DMS114 treated with DMSO at 0.1 percent for 48 hours (cell line): ENCODE measurements at regions not wholly inside any gene's neighbourhood (a gene's known extent, or its start where the extent isn't known, plus 50 kb on each side); places are given as distances from the start of the nearest gene placed in this dataset.
"Not testable (repeated sequence)": the region's sequence is repeated elsewhere in the genome, so short reads cannot be mapped to it uniquely, and the experiment has no call there.

Experiments used
- DNase-seq: peaks from one replicate; lab custom pipeline; 2025; ENCODE audit not compliant: unreplicated experiment; lab: John Stamatoyannopoulos, UW

DNA sequence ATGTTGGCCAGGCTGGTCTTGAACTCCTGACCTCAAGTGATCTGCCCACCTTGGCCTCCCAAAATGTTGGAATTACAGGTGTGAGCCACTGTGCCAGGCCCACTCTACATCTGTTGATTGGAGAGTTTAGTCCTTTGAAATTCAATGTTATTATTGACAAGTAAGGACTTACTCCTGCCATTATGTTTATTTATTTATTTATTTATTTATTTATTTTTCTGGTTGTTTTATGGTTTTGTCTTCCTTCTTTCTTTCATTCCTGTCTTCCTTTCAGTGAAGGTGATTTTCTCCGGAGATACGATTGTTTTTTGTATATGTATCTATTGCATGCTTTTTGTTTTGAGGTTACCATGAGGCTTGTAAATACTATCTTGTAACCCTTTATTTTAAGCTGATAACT lies 602.6 kb downstream of the EPM2A start:
- DNase-seq, result no peak

DNA sequence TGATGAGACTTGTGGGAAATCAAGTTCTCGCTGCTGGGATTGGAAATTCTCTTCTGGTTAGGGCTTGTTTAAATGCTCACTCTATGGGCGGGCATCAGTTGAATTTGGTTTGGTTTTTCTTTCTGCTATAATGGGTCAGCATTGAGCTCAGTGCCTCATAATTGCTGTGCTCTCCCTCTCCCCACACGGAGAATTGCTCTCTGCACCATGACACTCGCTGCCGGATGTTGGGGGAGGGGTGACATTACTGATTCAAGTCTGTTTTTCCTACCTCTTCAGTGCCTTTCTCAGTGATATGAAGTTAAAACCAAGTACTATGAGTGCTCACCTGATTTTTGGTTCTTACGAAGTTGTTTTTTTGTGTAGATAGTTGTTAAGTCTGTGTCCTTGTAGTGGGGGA lies 599.6 kb downstream of the EPM2A start:
- no peak for DNase-seq

DNA sequence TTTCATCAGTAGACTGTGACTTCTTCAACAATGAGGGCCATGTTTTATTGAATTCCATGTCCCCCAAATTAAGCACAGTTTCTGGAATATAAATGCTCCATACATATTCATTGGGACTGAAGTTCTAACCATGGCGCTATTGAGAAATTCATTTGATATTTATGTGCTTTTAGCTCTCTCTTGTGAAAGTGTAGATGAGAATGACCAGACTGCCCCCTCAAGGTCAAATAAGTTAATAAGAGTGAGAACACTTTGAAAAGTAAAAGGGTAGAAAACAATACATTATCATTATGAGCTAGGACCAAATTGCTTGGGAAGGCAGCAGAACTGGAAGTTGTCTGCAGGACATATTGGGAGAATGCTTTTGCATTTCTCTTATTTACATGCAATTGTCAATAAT lies 597.9 kb downstream of the EPM2A start:
- DNase-seq, result no peak

DNA sequence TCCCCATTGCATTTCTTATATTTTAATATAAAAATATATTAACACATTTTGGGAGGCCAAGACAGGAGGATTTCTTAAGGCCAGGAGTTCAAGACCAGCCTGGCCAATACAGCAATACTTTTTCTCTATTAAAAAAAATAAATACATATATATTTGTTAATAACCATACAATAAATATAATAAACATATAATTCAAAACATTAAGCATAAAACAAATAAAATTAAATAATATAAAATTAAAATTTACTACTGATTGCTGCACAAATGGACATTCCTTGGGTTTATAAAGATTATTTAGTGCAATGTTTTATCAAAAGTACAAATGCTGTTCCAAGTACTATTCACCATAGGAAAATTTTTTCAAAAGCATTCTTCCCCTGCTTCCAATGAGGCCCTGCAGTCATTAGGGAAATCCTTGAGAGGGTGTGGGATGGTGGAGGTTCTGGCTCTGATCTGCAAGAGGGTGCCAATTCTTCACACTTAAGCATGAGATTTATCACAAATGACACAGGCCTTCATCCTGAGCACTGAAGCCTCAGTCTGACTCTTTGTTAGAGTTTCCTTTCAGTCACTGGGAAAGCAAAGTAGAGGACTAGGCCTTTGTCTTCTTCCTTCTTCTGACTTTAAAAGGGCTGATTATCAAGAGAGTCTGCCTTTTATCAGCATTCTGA lies 596.7 kb downstream of the EPM2A start:
- DNase-seq, result no peak

DNA sequence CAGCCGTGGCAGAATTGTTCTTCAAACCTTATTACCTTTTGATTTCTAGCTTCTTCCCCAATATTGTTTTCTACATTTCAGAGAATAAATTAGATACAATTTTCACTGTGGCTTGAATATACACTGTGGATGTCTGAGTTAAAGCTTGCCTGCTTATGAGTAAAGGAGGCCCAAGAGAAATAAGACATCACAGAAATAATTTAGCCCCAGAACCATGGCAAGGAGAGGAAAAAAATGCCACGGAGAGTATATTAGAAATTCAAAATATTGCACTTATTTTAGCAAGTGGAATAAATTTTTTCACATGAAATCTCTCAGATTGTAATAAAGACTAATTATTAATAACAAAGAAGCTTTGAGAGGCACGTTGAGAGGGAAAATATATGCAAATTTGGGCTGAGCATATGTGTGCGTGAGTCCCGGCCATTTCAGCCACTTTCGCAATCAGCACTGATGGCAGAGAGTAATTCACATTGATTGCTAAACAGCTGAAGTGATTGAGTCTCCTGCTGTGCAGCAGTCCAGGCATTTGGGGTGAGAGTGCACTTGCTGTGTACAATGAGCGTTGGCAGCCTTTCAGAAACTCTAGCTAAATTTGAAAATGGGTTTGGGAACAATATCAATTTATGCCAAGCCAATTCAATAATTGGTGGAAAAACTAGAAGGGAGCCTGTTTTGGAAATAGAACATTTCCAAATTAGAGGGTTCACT lies 596.0 kb downstream of the EPM2A start:
- no peak for DNase-seq

DNA sequence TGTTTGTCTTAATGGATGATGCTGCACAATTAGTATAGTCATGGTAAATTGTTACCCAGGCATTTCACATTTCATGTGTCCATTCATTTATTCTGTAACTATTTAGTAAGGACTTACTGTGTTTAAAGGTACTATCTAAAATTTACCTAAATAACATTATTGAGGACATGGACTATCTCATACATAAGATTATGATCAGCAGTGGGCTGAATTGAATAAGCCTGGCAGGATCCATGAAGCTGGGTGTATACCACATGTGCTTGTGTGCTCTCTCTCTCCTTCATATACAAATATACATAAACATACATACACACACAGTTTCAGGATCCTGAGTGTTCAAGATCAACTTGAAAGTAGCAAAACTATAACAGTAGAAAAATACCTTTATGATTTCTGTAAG lies 595.4 kb downstream of the EPM2A start:
- no peak for DNase-seq

DNA sequence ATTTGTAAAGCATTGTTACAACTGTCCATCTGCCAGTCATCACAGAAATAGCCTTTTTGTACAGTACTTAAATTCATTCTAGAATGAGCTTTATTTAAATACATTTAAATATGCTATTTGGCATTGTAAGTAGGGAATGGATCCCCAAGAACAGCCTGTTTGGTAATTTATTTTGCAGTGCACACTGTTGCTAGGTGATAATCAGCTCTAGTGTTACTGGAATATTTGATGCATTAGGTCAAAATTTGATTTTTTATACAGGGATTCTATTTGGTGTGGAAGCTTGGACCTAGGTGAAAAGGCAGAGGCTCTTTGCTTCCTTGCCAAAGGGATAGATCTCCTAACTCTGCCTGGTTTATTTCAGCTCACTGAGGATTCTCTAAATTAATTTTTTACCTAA lies 593.7 kb downstream of the EPM2A start:
- DNase-seq, result no peak

DNA sequence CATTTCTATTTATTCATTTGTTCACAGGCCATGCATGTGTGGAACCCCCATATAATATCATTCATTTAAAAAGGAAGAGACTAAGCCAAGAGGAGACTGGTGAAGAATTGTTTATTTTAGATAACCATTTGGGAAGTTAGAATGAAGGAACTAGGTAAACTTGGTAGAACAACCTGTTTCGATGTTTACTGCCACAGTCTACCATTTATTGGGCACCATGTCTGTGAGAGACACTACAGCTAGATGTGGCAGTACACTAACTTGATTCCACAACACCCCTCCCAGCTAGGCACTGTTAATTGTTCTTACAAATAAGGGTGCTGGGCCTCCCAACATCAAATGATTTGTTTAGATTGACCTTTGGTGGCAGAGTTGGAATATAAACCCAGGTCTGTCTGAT lies 592.4 kb downstream of the EPM2A start:
- DNase-seq, result no peak

DNA sequence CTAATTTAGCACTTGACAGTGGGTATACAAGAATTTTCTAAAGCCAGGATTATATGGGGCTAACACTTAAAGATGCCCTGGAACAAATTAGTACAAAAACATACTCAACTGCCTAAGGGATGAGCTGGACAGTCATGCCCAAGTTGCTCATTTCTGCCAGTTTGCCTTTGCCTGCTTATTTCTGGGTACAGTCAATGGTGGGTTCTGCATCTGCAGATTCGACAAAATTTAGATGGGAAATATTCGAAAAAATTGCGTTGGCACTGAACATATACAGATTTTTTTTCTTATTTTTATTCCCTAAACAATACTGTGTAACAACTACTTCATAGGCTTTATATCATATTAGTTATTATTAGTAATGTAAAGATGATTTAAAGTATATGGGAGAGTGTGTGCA lies 591.9 kb downstream of the EPM2A start:
- DNase-seq, result no peak

DNA sequence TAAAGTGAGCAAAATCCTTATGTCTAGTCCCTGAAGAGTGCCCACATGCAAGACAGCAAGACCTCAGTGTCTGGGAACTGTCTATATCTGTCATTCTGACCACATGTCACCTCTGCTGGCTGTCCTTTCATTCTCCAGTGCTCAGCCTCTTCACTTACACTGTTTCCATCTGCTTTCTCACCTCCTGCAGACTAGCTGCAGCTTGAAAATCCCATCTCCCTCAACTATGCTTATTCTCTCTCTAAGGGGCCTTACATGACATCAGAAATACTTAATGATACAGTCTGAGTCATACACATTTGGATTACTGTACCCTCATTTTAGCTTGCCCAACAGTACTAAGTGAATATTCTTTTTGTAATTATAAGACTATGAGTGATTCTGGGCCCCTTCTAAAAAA lies 587.8 kb downstream of the EPM2A start:
- no peak for DNase-seq

DNA sequence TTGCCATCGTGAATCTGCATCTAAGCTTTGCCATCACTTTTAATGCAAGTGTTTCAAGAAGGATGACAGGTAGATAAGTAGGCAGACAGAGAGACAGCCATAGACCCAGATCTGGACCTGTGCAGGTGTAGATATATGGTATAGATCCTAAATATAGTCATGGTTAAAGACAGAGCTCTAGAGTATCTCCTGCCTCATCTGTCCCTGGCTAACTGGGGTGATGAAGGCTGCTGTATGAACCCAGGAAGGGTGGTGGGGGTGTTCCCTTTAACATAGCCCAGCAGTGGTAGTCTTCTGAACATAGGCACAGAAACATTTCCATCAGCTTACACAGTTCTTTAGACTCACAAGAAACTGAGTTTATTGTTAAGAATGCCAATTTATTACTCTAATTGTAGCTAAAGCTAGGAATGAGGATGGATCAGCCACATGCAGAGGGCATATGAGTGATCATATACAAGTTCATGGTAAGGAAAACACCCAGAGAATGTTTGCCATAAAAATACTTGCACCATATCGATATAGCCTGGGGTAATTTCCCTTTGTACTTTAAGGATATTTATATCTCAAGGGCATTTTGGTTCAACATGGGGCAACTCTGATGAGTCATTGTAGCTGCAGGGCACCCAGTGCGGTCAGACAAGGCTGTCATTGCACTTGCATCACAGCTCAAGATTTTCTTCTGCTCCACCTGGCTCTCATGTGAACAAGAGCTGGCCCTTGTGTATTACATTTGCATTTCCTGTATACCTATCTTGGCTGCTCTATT lies 587.2 kb downstream of the EPM2A start:
- DNase-seq, result no peak

DNA sequence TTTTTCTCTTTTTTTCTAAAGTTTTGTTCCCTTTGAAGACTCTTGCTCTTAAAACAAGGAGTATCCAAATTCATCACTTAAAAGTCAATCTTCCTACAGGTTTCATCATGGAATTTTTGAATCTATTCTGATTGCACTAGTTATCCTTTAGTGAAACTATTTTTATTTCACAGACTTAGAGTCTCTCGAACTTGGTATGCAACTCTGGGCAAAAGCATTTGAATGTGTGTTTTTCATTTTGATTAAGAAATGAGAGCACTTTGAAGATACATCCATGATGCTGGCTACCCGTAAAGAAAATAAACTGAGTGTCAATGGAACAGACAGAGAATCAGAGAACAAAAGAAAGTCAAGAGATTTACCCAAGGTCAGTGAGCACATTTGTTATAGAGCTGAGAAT lies 586.5 kb downstream of the EPM2A start:
- no peak for DNase-seq

DNA sequence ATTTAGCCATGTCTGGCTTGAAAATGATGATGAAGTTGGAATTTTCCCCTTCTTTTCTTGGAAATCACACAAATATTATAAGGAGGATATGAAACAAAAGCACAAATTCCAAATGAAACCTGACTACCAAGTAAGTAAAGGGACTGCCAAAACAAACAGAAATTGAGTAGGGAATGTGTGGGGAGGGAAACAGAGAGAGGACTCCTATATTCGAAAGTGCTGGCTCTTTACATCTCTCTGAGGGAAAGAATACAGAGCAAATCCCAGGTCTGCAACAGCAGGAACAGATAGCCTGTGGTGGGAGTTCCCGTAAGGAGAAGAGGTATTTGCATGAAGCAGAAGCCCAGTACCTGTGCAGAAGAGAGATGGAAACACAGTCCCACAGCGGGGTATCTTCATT lies 583.7 kb downstream of the EPM2A start:
- no peak for DNase-seq

DNA sequence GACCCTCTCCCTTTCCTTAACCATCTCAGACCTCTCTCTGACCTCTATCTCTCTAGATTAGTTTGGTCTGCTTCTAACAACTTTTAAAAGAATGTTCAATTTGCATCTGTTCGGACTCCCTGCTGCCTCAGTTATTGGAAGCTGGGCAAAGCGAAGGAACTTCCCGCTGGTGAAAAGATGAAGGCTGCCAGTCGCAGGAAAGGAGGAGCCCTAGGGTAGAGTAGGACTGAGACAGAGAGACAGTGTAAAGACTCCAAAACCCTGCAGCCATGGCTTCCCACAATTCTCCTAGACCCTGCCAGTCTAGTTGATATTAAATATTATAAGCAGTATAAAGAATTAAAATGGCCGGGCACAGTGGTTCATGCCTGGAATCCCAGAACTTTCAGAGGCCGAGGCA lies 581.8 kb downstream of the EPM2A start:
- DNase-seq, result no peak

DNA sequence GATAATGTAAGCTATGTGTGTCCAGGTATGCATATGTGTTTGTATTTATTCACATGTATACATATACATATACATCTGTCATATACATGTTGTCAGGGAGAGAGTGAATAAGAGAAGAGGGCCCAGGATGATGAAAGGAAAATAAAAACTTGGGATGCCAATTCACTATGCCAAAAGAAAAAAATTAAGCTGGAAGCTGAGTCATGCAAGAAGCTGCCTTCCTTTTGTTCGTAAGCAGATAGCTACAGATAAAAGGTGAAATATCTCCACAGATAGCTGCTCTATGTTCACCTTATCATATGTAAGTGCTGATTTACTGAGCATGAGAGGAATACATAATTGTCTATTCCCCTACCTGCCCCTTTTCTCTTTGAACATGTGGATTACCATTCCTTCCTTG lies 579.9 kb downstream of the EPM2A start:
- DNase-seq, result no peak

DNA sequence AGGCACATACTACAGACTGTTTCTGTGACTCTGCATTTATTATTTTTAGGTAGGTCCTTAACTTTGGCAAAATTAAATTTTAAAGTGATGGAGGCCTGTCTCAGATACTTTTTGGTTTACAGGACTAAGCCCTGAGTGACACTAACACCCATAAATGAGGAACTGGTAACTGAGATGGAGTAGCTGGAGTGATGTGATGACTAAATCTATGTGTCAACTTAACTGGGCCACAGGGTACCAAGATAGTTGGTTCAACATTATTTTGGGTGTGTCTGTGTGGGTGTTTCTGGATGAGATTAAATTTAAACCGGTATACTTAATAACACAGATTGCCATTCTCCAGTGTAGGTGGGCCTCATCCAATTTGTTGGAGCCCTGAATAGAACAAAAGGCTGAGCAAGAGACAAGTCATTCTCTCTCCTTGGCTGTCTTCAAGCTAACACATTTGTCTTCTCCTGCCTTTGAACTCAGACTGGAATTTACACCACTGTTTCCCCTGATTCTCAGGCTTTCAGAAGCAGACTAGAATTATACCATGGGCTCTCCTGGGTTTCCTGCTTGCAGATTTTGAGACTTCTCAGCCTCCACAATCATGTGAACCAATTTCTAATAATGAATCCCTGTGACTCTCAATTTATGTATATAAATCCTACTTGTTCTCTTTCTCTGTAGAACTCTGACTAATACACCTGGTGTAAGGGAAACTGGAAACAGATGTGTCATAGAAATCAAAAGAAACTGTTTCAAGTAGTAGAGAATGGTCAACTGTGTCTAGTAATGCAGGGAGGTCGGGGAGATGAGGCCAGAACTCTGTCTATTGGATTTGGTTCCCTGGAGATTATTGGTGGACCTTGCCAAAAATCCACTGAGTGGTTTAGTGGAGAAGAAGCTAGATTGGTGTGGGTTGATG lies 579.2 kb downstream of the EPM2A start:
- no peak for DNase-seq

DNA sequence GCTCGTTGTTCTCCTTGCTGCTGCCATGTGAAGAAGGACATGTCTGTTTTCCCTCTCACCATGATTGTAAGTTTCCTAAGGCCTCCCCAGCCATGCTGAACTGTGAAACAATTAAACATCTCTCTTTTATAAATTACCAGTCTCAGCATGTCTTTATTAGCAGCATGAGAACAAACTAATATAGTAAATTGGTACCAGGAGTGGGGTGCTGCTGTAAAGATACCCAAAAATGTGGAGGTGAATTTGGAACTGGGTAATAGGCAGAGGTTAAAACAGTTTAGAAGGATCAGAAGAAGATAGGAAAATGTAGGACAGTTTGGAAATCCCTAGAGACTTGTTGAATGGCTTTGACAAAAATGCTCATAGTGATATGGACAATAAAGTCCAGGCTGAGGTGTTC lies 576.7 kb downstream of the EPM2A start:
- DNase-seq, result not testable (repeated sequence)

DNA sequence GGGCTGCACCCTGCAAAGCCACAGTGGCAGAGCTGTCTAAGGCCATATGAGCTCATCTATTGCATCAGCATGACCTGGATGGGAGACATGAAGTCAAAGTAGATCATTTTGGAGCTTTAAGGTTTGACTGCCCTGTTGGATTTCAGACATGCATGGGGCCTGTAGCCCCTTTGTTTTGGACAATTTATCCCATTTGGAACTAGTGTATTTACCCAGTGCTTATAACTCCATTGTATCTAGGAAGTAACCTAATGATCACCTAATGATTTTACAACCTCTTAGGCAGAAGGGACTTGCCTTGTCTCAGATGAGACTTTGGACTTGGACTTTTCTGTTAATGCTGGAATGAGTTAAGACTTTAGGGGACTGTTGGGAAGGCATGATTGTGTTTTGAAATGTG lies 575.4 kb downstream of the EPM2A start:
- no peak for DNase-seq

DNA sequence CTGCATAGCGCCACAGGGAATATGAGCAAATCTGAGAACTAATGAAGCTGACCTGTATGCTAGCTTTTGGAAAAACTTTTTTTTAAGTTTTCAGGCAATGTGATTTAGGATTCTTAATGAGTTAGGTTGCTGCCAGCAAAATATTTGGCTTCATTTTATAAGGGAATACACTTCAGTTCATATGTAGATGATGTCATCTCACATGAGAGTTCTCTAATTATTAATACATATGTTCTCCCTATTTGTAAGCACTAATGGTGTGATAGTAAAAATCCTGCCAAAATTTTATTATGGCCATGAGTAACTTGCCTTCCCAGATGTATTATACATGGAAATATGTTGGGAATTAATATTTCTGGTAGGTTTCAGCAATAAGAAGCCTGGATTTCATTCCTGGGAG lies 573.8 kb downstream of the EPM2A start:
- DNase-seq, result no peak

DNA sequence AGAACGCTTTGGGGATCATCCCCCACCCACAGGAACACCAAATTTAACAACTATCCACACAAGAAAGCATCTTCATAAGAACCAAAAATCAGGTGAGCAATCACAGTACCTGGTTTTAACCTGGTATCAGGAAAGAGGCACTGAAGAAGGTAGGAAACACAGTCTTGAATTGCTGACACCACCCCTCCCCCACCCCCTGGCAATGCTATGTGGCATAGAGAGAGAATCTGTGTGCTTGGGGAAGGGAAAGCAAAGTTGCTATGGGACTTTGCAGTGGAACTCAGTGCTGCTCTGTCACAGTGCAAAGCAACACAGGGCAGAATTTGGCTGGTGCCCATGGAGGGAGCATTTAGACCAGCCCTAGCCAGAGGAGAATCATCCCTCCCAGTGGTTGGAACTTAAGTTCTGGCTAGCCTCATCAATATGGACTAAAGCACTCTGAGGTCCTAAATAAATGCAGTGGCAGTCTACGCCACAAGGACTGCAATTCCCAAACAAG lies 565.5 kb downstream of the EPM2A start:
- DNase-seq, result no peak

DNA sequence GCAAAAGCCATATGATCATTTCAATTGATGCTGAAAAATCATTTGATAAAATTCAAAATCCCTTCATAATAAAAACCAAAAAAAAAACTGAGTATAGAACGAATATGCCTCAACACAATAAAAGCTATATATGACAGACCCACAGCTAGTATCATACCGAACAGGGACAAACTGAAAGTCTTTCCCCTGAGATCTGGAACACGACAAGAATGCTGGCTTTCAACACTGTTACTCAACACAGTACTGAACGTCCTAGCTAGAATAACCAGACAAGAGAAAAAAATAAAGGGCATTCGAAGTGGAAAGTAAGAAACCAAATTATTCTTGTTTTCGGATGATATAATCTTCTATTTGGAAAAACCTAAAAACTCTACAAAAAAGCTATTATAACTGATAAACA lies 559.9 kb downstream of the EPM2A start:
- DNase-seq, result no peak
